HG02678 (cell line): ENCODE measurements at regions not wholly inside any gene's neighbourhood (a gene's known extent, or its start where the extent isn't known, plus 50 kb on each side); places are given as distances from the start of the nearest gene placed in this dataset.

Experiments
- ATAC-seq: cut with Tn5 transposase; IDR thresholded peaks from one replicate; pipeline ENCODE4 v1.9.1; 2021; ENCODE audit warnings: mild to moderate bottlenecking, moderate library complexity; ENCODE audit not compliant: unreplicated experiment

GRCh38 chrX:149275836-149276235, 229.3 kb downstream of the IDS start:
- no peak for ATAC-seq

- ATAC-seq = no peak
Measured at GRCh38 chrX:149274516-149275105, 230.5 kb downstream of the IDS start.

- no peak for ATAC-seq
Measured at GRCh38 chrX:149272690-149273463, 232.2 kb downstream of the IDS start.

GRCh38 chrX:149267878-149268813, 237.0 kb downstream of the IDS start:
- no peak for ATAC-seq

GRCh38 chrX:149262086-149262485, 243.0 kb downstream of the IDS start:
- no peak for ATAC-seq

- ATAC-seq = no peak
Measured at GRCh38 chrX:149259241-149259640, 245.9 kb downstream of the IDS start.

- no peak for ATAC-seq
Measured at GRCh38 chrX:149255860-149256259, 249.2 kb downstream of the IDS start.

- no peak for ATAC-seq
Measured at GRCh38 chrX:149248073-149248625, 257.0 kb downstream of the IDS start.

- no peak for ATAC-seq
Measured at GRCh38 chrX:149230689-149231088, 274.4 kb downstream of the IDS start.

GRCh38 chrX:149223854-149224253, 281.3 kb downstream of the IDS start:
- ATAC-seq = no peak

- ATAC-seq = no peak
Measured at GRCh38 chrX:149222040-149222439, 283.1 kb downstream of the IDS start.

GRCh38 chrX:149221230-149221629, 283.9 kb downstream of the IDS start:
- ATAC-seq = no peak

GRCh38 chrX:149213264-149213663, 291.8 kb downstream of the IDS start:
- ATAC-seq = no peak

GRCh38 chrX:149208307-149208706, 296.8 kb downstream of the IDS start:
- ATAC-seq = no peak

- ATAC-seq = no peak
Measured at GRCh38 chrX:149207518-149207917, 297.6 kb downstream of the IDS start.

- peak; percentile 53 for ATAC-seq
Measured at GRCh38 chrX:149205937-149206336, 299.2 kb downstream of the IDS start.

GRCh38 chrX:149205081-149205480, 300.0 kb downstream of the IDS start:
- no peak for ATAC-seq

- no peak for ATAC-seq
Measured at GRCh38 chrX:149199734-149200133, 305.4 kb downstream of the IDS start.

GRCh38 chrX:149198980-149199732, 305.9 kb downstream of the IDS start:
- ATAC-seq = peak; percentile 69

- ATAC-seq = no peak
Measured at GRCh38 chrX:149185087-149185486, 320.0 kb downstream of the IDS start.
